Epithelial cell of prostate (primary cell): ENCODE measurements at regions not wholly inside any gene's neighbourhood (a gene's known extent, or its start where the extent isn't known, plus 50 kb on each side); places are given as distances from the start of the nearest gene placed in this dataset.

Experiments
- DNase-seq: peaks from one replicate; pipeline ENCODE4 v3.0.0-alpha.2; 2011; ENCODE audit warnings: low read depth, low spot score
- H3K27ac ChIP-seq: fragments of 450-650 bp; 2 replicates; pipeline ENCODE4 v1.5.1; 2017; ENCODE audit warnings: mild to moderate bottlenecking

DNA sequence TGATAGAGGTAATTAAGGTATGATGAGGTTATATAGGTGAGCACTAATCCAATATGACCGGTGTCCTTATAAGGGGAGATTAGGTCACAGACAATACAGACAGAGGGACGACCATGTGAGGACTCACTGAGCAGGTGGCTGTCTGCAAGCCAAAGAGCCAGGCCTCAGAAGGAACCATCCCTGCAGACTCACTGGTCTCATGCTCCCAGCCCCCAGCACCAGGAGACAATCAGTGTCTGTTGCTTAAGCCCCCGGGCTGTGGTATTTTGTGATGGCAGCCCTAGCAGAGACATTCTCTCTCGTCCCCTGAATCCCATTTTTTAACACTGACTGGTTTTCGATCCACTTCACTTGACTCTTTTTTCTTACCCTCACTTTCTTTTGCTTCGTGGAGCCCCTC, 51.9 kb upstream of the PABPC3 start:
- no peak overlapping the region for H3K27ac ChIP-seq
- no peak for DNase-seq
